HepG2 (cell line): ENCODE measurements at regions not wholly inside any gene's neighbourhood (a gene's known extent, or its start where the extent isn't known, plus 50 kb on each side); places are given as distances from the start of the nearest gene placed in this dataset.

ENCODE experiments used
- ATF7 ChIP-seq, 2 experiments: fragments of 450-650 bp in 1 of 2; sonication (generic) in 1 of 2; formaldehyde crosslinking in 1 of 2; IDR thresholded peaks; 2 replicates each; pipeline versions ENCODE4 v1.4.0 to v1.6.1; 2016 to 2020; ENCODE audit warnings: antibody characterized with exemption in 1 of 2, mild to moderate bottlenecking in 1 of 2, missing genetic modification reagents in 1 of 2
- EZH2 ChIP-seq: conservative IDR thresholded peaks from 2 replicates; pipeline ENCODE4 v1.6.1; 2012; ENCODE audit warnings: mild to moderate bottlenecking, low read depth, low read length, moderate library complexity
- HNF4A ChIP-seq: sonication (generic); formaldehyde crosslinking; IDR thresholded peaks from 2 replicates; pipeline ENCODE4 v1.4.0; 2020; ENCODE audit warnings: missing genetic modification reagents
- RARA ChIP-seq: IDR thresholded peaks from 2 replicates; pipeline ENCODE4 v1.6.1; 2016; ENCODE audit warnings: missing genetic modification reagents, missing compliant biosample characterization
- RXRB ChIP-seq: IDR thresholded peaks from 2 replicates; pipeline ENCODE4 v1.6.1; 2016; ENCODE audit warnings: borderline replicate concordance, missing genetic modification reagents, missing compliant biosample characterization
- SALL1 ChIP-seq: sonication (generic); formaldehyde crosslinking; IDR thresholded peaks from 2 replicates; pipeline ENCODE4 v1.8.0; 2022; ENCODE audit warnings: mild to moderate bottlenecking, missing genetic modification reagents
- YY1 ChIP-seq: IDR thresholded peaks from 2 replicates; pipeline ENCODE4 v1.6.1; 2011; ENCODE audit warnings: low read length, low read depth, moderate library complexity, mild to moderate bottlenecking; ENCODE audit not compliant: insufficient read depth, insufficient replicate concordance
- ZFP90 ChIP-seq: sonication (generic); formaldehyde crosslinking; IDR thresholded peaks from 2 replicates; pipeline ENCODE4 v1.8.0; 2022; ENCODE audit warnings: missing genetic modification reagents, mild to moderate bottlenecking, inconsistent platforms, borderline replicate concordance
- ZFX ChIP-seq: sonication (generic); formaldehyde crosslinking; IDR thresholded peaks from 2 replicates; pipeline ENCODE4 v1.4.0; 2020; ENCODE audit warnings: mild to moderate bottlenecking, low read depth, missing genetic modification reagents, moderate library complexity
- ZMYM4 ChIP-seq: sonication (generic); formaldehyde crosslinking; IDR thresholded peaks from 2 replicates; pipeline ENCODE4 v1.8.1; 2023; ENCODE audit warnings: mild to moderate bottlenecking, missing genetic modification reagents
- ZNF567 ChIP-seq: sonication (generic); formaldehyde crosslinking; IDR thresholded peaks from 2 replicates; pipeline ENCODE4 v1.8.1; 2023; ENCODE audit warnings: mild to moderate bottlenecking, missing genetic modification reagents, borderline replicate concordance
- TF ChIP-seq, protein P1 (sequence below): sonication (generic); formaldehyde crosslinking; IDR thresholded peaks from 2 replicates; pipeline ENCODE4 v1.4.0; 2020; ENCODE audit warnings: mild to moderate bottlenecking, missing genetic modification reagents
- TF ChIP-seq, protein P2 (sequence below): sonication (generic); formaldehyde crosslinking; IDR thresholded peaks from 2 replicates; pipeline ENCODE4 v1.5.1; 2020; ENCODE audit warnings: mild to moderate bottlenecking, missing genetic modification reagents, moderate library complexity
- TF ChIP-seq, protein P3 (sequence below): sonication (generic); IDR thresholded peaks from 2 replicates; pipeline ENCODE4 v1.6.1; 2016; ENCODE audit warnings: low read depth, borderline replicate concordance
- TF ChIP-seq, protein P4 (sequence below): sonication (generic); formaldehyde crosslinking; IDR thresholded peaks from 2 replicates; pipeline ENCODE4 v1.8.0; 2022; ENCODE audit warnings: mild to moderate bottlenecking, missing genetic modification reagents
- TF ChIP-seq, protein P5 (sequence below): IDR thresholded peaks from 2 replicates; pipeline ENCODE4 v1.4.0; 2020; ENCODE audit warnings: mild to moderate bottlenecking, missing genetic modification reagents

DNA sequence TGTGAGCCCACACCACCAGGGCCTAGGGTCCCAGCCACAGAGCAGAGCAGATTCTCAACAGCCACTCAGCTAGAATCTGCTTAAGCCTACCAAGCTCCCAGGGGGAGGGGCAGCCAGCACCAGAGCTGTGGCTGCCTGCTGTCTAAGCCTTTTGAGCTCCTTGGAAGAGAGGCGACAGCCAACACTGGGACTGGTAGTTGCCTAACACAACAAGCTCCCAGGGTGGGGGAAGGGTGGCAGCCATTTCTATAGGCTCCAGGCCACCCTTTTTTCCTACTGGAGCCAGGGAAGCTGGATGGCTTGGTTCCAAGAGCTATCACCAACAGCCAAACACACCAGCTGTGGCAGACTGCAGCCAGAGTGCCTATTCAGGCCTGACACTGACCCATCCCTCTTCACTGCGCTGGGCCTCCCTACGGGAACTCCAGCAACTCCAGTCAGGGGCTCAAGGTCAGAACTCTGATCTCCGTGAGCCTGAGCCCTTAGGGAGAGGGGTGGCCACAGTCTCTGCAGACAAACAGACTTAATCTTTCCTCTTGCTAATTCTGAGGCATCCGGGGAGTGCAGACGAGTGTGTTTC, 1824.3 kb upstream of the CELF4 start (continued):
- TF ChIP-seq, protein P1, sequence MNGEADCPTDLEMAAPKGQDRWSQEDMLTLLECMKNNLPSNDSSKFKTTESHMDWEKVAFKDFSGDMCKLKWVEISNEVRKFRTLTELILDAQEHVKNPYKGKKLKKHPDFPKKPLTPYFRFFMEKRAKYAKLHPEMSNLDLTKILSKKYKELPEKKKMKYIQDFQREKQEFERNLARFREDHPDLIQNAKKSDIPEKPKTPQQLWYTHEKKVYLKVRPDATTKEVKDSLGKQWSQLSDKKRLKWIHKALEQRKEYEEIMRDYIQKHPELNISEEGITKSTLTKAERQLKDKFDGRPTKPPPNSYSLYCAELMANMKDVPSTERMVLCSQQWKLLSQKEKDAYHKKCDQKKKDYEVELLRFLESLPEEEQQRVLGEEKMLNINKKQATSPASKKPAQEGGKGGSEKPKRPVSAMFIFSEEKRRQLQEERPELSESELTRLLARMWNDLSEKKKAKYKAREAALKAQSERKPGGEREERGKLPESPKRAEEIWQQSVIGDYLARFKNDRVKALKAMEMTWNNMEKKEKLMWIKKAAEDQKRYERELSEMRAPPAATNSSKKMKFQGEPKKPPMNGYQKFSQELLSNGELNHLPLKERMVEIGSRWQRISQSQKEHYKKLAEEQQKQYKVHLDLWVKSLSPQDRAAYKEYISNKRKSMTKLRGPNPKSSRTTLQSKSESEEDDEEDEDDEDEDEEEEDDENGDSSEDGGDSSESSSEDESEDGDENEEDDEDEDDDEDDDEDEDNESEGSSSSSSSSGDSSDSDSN: 0 out of 2 replicates have a peak, but pooled peaks have one; percentile 17
- peak; percentile 23; the same call in 1 of the 2 replicates for TF ChIP-seq RARA (CRISPR knock-in tag)
- peak; percentile 38 for TF ChIP-seq SALL1 (CRISPR knock-in tag)
- no peak for TF ChIP-seq ZNF567 (CRISPR knock-in tag)
- 0 out of 2 replicates have a peak, but pooled peaks have one; percentile 34 for TF ChIP-seq ZFP90 (CRISPR knock-in tag)
- TF ChIP-seq ATF7 (IDR thresholded peaks at IDR 0.05): no peak
- no peak for TF ChIP-seq ATF7 (CRISPR knock-in tag; IDR thresholded peaks at IDR 0.05)
- peak; percentile 21; the same call in 1 of the 2 replicates for TF ChIP-seq RXRB (CRISPR knock-in tag)
- TF ChIP-seq ZFX (CRISPR knock-in tag): peak; percentile 47; the same call in 1 of the 2 replicates
- TF ChIP-seq, protein P2, sequence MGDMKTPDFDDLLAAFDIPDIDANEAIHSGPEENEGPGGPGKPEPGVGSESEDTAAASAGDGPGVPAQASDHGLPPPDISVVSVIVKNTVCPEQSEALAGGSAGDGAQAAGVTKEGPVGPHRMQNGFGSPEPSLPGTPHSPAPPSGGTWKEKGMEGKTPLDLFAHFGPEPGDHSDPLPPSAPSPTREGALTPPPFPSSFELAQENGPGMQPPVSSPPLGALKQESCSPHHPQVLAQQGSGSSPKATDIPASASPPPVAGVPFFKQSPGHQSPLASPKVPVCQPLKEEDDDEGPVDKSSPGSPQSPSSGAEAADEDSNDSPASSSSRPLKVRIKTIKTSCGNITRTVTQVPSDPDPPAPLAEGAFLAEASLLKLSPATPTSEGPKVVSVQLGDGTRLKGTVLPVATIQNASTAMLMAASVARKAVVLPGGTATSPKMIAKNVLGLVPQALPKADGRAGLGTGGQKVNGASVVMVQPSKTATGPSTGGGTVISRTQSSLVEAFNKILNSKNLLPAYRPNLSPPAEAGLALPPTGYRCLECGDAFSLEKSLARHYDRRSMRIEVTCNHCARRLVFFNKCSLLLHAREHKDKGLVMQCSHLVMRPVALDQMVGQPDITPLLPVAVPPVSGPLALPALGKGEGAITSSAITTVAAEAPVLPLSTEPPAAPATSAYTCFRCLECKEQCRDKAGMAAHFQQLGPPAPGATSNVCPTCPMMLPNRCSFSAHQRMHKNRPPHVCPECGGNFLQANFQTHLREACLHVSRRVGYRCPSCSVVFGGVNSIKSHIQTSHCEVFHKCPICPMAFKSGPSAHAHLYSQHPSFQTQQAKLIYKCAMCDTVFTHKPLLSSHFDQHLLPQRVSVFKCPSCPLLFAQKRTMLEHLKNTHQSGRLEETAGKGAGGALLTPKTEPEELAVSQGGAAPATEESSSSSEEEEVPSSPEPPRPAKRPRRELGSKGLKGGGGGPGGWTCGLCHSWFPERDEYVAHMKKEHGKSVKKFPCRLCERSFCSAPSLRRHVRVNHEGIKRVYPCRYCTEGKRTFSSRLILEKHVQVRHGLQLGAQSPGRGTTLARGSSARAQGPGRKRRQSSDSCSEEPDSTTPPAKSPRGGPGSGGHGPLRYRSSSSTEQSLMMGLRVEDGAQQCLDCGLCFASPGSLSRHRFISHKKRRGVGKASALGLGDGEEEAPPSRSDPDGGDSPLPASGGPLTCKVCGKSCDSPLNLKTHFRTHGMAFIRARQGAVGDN (CRISPR knock-in tag): peak; percentile 42
- TF ChIP-seq, protein P3, sequence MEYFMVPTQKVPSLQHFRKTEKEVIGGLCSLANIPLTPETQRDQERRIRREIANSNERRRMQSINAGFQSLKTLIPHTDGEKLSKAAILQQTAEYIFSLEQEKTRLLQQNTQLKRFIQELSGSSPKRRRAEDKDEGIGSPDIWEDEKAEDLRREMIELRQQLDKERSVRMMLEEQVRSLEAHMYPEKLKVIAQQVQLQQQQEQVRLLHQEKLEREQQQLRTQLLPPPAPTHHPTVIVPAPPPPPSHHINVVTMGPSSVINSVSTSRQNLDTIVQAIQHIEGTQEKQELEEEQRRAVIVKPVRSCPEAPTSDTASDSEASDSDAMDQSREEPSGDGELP: peak; percentile 30; the same call in 1 of the 2 replicates
- TF ChIP-seq HNF4A (CRISPR knock-in tag): peak; percentile 37; the same call in 1 of the 2 replicates
- peak; percentile 81 for TF ChIP-seq ZMYM4 (CRISPR knock-in tag)
- TF ChIP-seq, protein P4, sequence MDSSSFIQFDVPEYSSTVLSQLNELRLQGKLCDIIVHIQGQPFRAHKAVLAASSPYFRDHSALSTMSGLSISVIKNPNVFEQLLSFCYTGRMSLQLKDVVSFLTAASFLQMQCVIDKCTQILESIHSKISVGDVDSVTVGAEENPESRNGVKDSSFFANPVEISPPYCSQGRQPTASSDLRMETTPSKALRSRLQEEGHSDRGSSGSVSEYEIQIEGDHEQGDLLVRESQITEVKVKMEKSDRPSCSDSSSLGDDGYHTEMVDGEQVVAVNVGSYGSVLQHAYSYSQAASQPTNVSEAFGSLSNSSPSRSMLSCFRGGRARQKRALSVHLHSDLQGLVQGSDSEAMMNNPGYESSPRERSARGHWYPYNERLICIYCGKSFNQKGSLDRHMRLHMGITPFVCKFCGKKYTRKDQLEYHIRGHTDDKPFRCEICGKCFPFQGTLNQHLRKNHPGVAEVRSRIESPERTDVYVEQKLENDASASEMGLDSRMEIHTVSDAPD (CRISPR knock-in tag): peak; percentile 90; the same call in 1 of the 2 replicates
- TF ChIP-seq EZH2: no peak
- peak; percentile 29 for TF ChIP-seq YY1
- TF ChIP-seq, protein P5, sequence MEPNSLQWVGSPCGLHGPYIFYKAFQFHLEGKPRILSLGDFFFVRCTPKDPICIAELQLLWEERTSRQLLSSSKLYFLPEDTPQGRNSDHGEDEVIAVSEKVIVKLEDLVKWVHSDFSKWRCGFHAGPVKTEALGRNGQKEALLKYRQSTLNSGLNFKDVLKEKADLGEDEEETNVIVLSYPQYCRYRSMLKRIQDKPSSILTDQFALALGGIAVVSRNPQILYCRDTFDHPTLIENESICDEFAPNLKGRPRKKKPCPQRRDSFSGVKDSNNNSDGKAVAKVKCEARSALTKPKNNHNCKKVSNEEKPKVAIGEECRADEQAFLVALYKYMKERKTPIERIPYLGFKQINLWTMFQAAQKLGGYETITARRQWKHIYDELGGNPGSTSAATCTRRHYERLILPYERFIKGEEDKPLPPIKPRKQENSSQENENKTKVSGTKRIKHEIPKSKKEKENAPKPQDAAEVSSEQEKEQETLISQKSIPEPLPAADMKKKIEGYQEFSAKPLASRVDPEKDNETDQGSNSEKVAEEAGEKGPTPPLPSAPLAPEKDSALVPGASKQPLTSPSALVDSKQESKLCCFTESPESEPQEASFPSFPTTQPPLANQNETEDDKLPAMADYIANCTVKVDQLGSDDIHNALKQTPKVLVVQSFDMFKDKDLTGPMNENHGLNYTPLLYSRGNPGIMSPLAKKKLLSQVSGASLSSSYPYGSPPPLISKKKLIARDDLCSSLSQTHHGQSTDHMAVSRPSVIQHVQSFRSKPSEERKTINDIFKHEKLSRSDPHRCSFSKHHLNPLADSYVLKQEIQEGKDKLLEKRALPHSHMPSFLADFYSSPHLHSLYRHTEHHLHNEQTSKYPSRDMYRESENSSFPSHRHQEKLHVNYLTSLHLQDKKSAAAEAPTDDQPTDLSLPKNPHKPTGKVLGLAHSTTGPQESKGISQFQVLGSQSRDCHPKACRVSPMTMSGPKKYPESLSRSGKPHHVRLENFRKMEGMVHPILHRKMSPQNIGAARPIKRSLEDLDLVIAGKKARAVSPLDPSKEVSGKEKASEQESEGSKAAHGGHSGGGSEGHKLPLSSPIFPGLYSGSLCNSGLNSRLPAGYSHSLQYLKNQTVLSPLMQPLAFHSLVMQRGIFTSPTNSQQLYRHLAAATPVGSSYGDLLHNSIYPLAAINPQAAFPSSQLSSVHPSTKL: peak; percentile 47
